Esophagus muscularis mucosa (tissue), 4 donors: ENCODE measurements at regions not wholly inside any gene's neighbourhood (a gene's known extent, or its start where the extent isn't known, plus 50 kb on each side); places are given as distances from the start of the nearest gene placed in this dataset.

Experiments used
- EP300 ChIP-seq: sonication (generic); formaldehyde crosslinking; IDR thresholded peaks from one replicate; pipeline ENCODE4 v1.6.1; 2017; ENCODE audit warnings: antibody characterized with exemption
- POLR2A ChIP-seq: fragments of 450-650 bp; IDR thresholded peaks from one replicate; pipeline ENCODE4 v1.6.1; 2017; ENCODE audit warnings: antibody characterized with exemption, moderate library complexity, mild to moderate bottlenecking, low read depth
- TF ChIP-seq, protein P1 (sequence below), 3 experiments: fragments of 200-600 bp in 2 of 3; fragments of 450-650 bp in 1 of 3; sonication (generic) in 2 of 3; IDR thresholded peaks; one replicate each; pipeline ENCODE4 v1.5.1; 2017 to 2019; ENCODE audit warnings: antibody characterized with exemption in 3 of 3, mild to moderate bottlenecking in 2 of 3, moderate library complexity in 1 of 3

DNA sequence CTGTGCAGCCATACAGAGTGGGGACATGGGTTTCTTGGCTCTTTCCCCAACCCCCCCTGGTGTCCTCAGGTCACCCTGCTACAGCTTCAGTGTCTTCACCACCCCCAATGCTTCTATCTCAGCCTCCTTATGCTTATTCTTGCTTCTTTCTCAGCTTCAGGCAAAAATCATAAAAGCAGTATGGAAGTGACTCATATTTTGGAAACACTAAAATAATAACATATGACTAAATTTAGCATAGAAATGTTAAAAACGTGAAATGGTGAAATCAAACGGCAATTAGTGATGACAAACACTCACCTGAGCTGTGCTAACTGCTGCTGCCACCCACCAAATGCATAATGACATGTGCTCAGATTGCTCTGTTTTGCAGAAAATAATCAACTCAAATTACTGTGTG, 475.2 kb upstream of the EPHA3 start:
- TF ChIP-seq, protein P1, sequence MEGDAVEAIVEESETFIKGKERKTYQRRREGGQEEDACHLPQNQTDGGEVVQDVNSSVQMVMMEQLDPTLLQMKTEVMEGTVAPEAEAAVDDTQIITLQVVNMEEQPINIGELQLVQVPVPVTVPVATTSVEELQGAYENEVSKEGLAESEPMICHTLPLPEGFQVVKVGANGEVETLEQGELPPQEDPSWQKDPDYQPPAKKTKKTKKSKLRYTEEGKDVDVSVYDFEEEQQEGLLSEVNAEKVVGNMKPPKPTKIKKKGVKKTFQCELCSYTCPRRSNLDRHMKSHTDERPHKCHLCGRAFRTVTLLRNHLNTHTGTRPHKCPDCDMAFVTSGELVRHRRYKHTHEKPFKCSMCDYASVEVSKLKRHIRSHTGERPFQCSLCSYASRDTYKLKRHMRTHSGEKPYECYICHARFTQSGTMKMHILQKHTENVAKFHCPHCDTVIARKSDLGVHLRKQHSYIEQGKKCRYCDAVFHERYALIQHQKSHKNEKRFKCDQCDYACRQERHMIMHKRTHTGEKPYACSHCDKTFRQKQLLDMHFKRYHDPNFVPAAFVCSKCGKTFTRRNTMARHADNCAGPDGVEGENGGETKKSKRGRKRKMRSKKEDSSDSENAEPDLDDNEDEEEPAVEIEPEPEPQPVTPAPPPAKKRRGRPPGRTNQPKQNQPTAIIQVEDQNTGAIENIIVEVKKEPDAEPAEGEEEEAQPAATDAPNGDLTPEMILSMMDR (IDR thresholded peaks at IDR 0.05), result no peak
- TF ChIP-seq POLR2A (no peak), EP300 (no peak)
